ENCODE measurements at regions not wholly inside any gene's neighbourhood (a gene's known extent, or its start where the extent isn't known, plus 50 kb on each side); places are given as distances from the start of the nearest gene placed in this dataset.
"Not testable (repeated sequence)": the region's sequence is repeated elsewhere in the genome, so short reads cannot be mapped to it uniquely, and the experiment has no call there.

- H3K27me3 ChIP-seq (ENCODE audit: control insufficient read depth in 3 of 3, insufficient read depth in 3 of 3, low read length in 2 of 3); H3K4me3 ChIP-seq; DNase-seq; H3K9me3 ChIP-seq (ENCODE audit: control insufficient read depth in 4 of 4, insufficient read depth in 3 of 4, low read length in 3 of 4); H3K27ac ChIP-seq (ENCODE audit: low read depth in 1 of 2, low read length in 1 of 2); H3K9ac ChIP-seq (ENCODE audit: insufficient read depth in 1 of 2, low read length in 2 of 2); H3K4me1 ChIP-seq (ENCODE audit: control insufficient read depth in 5 of 5, insufficient read depth in 5 of 5, low read length in 5 of 5); H3K36me3 ChIP-seq (ENCODE audit: control insufficient read depth in 4 of 4, insufficient read depth in 4 of 4, low read length in 4 of 4); ATAC-seq (ENCODE audit: insufficient read depth, low FRiP score): not testable (repeated sequence)
- 92 to 95% methylated on average over 5 to 6 of the region's 6 CpGs for WGBS, 2 donors
Observed at GRCh38 chr5:176043986-176044385, 75.9 kb upstream of the THOC3 start.

GRCh38 chr5:176044431-176044830, 76.3 kb upstream of the THOC3 start:
- H3K27ac ChIP-seq (ENCODE audit: low read depth in 1 of 2, low read length in 1 of 2); ATAC-seq (ENCODE audit: insufficient read depth, low FRiP score); H3K4me3 ChIP-seq; DNase-seq; H3K27me3 ChIP-seq (ENCODE audit: control insufficient read depth in 3 of 3, insufficient read depth in 3 of 3, low read length in 2 of 3); H3K4me1 ChIP-seq (ENCODE audit: control insufficient read depth in 5 of 5, insufficient read depth in 5 of 5, low read length in 5 of 5); H3K9ac ChIP-seq (ENCODE audit: insufficient read depth in 1 of 2, low read length in 2 of 2); H3K9me3 ChIP-seq (ENCODE audit: control insufficient read depth in 4 of 4, insufficient read depth in 3 of 4, low read length in 3 of 4); H3K36me3 ChIP-seq (ENCODE audit: control insufficient read depth in 4 of 4, insufficient read depth in 4 of 4, low read length in 4 of 4): not testable (repeated sequence)
- 95% methylated on average over 6 to 7 of the region's 10 CpGs for WGBS, 2 donors

- not testable (repeated sequence) for H3K36me3 ChIP-seq (ENCODE audit: control insufficient read depth in 4 of 4, insufficient read depth in 4 of 4, low read length in 4 of 4); ATAC-seq (ENCODE audit: insufficient read depth, low FRiP score); H3K27ac ChIP-seq (ENCODE audit: low read depth in 1 of 2, low read length in 1 of 2); H3K9me3 ChIP-seq (ENCODE audit: control insufficient read depth in 4 of 4, insufficient read depth in 3 of 4, low read length in 3 of 4); H3K4me1 ChIP-seq (ENCODE audit: control insufficient read depth in 5 of 5, insufficient read depth in 5 of 5, low read length in 5 of 5); DNase-seq; H3K9ac ChIP-seq (ENCODE audit: insufficient read depth in 1 of 2, low read length in 2 of 2); H3K4me3 ChIP-seq; H3K27me3 ChIP-seq (ENCODE audit: control insufficient read depth in 3 of 3, insufficient read depth in 3 of 3, low read length in 2 of 3)
- WGBS, 2 donors: 83 to 91% methylated on average over 6 to 11 of the region's 13 CpGs
Observed at GRCh38 chr5:176045442-176045841, 77.3 kb upstream of the THOC3 start.

GRCh38 chr5:176048671-176049070, 80.6 kb upstream of the THOC3 start:
- H3K36me3 ChIP-seq (ENCODE audit: control insufficient read depth in 4 of 4, insufficient read depth in 4 of 4, low read length in 4 of 4); DNase-seq; H3K27me3 ChIP-seq (ENCODE audit: control insufficient read depth in 3 of 3, insufficient read depth in 3 of 3, low read length in 2 of 3); H3K4me3 ChIP-seq; H3K9ac ChIP-seq (ENCODE audit: insufficient read depth in 1 of 2, low read length in 2 of 2); H3K9me3 ChIP-seq (ENCODE audit: control insufficient read depth in 4 of 4, insufficient read depth in 3 of 4, low read length in 3 of 4); ATAC-seq (ENCODE audit: insufficient read depth, low FRiP score); H3K4me1 ChIP-seq (ENCODE audit: control insufficient read depth in 5 of 5, insufficient read depth in 5 of 5, low read length in 5 of 5); H3K27ac ChIP-seq (ENCODE audit: low read depth in 1 of 2, low read length in 1 of 2): not testable (repeated sequence)
- WGBS, 2 donors: 59 to 69% methylated on average over 6 of the region's 6 CpGs

GRCh38 chr5:176060472-176061268, 92.6 kb upstream of the THOC3 start:
- H3K27me3 ChIP-seq (ENCODE audit: control insufficient read depth in 3 of 3, insufficient read depth in 3 of 3, low read length in 2 of 3); H3K4me3 ChIP-seq; H3K4me1 ChIP-seq (ENCODE audit: control insufficient read depth in 5 of 5, insufficient read depth in 5 of 5, low read length in 5 of 5); H3K27ac ChIP-seq (ENCODE audit: low read depth in 1 of 2, low read length in 1 of 2); DNase-seq; H3K36me3 ChIP-seq (ENCODE audit: control insufficient read depth in 4 of 4, insufficient read depth in 4 of 4, low read length in 4 of 4); H3K9ac ChIP-seq (ENCODE audit: insufficient read depth in 1 of 2, low read length in 2 of 2); H3K9me3 ChIP-seq (ENCODE audit: control insufficient read depth in 4 of 4, insufficient read depth in 3 of 4, low read length in 3 of 4): not testable (repeated sequence)
- ATAC-seq (ENCODE audit: insufficient read depth, low FRiP score): peak; percentile 58
- 0 to 2% methylated on average over 12 to 19 of the region's 65 CpGs for WGBS, 2 donors

- DNase-seq; H3K4me1 ChIP-seq (ENCODE audit: control insufficient read depth in 5 of 5, insufficient read depth in 5 of 5, low read length in 5 of 5); H3K9me3 ChIP-seq (ENCODE audit: control insufficient read depth in 4 of 4, insufficient read depth in 3 of 4, low read length in 3 of 4); ATAC-seq (ENCODE audit: insufficient read depth, low FRiP score); H3K27me3 ChIP-seq (ENCODE audit: control insufficient read depth in 3 of 3, insufficient read depth in 3 of 3, low read length in 2 of 3); H3K9ac ChIP-seq (ENCODE audit: insufficient read depth in 1 of 2, low read length in 2 of 2); H3K36me3 ChIP-seq (ENCODE audit: control insufficient read depth in 4 of 4, insufficient read depth in 4 of 4, low read length in 4 of 4); H3K27ac ChIP-seq (ENCODE audit: low read depth in 1 of 2, low read length in 1 of 2); H3K4me3 ChIP-seq: not testable (repeated sequence)
- 29 to 37% methylated on average over 20 to 23 of the region's 30 CpGs for WGBS, 2 donors
Observed at GRCh38 chr5:176061269-176061622, 93.1 kb upstream of the THOC3 start.

GRCh38 chr5:176061660-176062059, 93.5 kb upstream of the THOC3 start:
- not testable (repeated sequence) for H3K9me3 ChIP-seq (ENCODE audit: control insufficient read depth in 4 of 4, insufficient read depth in 3 of 4, low read length in 3 of 4); H3K4me1 ChIP-seq (ENCODE audit: control insufficient read depth in 5 of 5, insufficient read depth in 5 of 5, low read length in 5 of 5); H3K36me3 ChIP-seq (ENCODE audit: control insufficient read depth in 4 of 4, insufficient read depth in 4 of 4, low read length in 4 of 4); H3K27me3 ChIP-seq (ENCODE audit: control insufficient read depth in 3 of 3, insufficient read depth in 3 of 3, low read length in 2 of 3); H3K9ac ChIP-seq (ENCODE audit: insufficient read depth in 1 of 2, low read length in 2 of 2); H3K4me3 ChIP-seq; H3K27ac ChIP-seq (ENCODE audit: low read depth in 1 of 2, low read length in 1 of 2); ATAC-seq (ENCODE audit: insufficient read depth, low FRiP score); DNase-seq
- 38 to 67% methylated on average over 1 to 11 of the region's 21 CpGs for WGBS, 2 donors

- WGBS, 2 donors: 71 to 74% methylated on average over 3 to 4 of the region's 5 CpGs
- not testable (repeated sequence) for ATAC-seq (ENCODE audit: insufficient read depth, low FRiP score); H3K9ac ChIP-seq (ENCODE audit: insufficient read depth in 1 of 2, low read length in 2 of 2)
Observed at GRCh38 chr5:176066262-176066945, 98.3 kb upstream of the THOC3 start.

More at GRCh38 chr5:176066262-176066945, 98.3 kb upstream of the THOC3 start:
- H3K36me3 ChIP-seq (ENCODE audit: control insufficient read depth in 4 of 4, insufficient read depth in 4 of 4, low read length in 4 of 4); H3K9me3 ChIP-seq (ENCODE audit: control insufficient read depth in 4 of 4, insufficient read depth in 3 of 4, low read length in 3 of 4); H3K27ac ChIP-seq (ENCODE audit: low read depth in 1 of 2, low read length in 1 of 2); H3K4me3 ChIP-seq; H3K27me3 ChIP-seq (ENCODE audit: control insufficient read depth in 3 of 3, insufficient read depth in 3 of 3, low read length in 2 of 3); H3K4me1 ChIP-seq (ENCODE audit: control insufficient read depth in 5 of 5, insufficient read depth in 5 of 5, low read length in 5 of 5); DNase-seq: not testable (repeated sequence)

All from lung (tissue), 9 donors.